GM10266 (cell line): ENCODE measurements at regions not wholly inside any gene's neighbourhood (a gene's known extent, or its start where the extent isn't known, plus 50 kb on each side); places are given as distances from the start of the nearest gene placed in this dataset.

Source experiments
- DNase-seq: peaks from one replicate; pipeline ENCODE4 v3.0.0; 2012; ENCODE audit errors: extremely low spot score
- TF ChIP-seq, protein P1 (sequence below): IDR thresholded peaks from 2 replicates; pipeline ENCODE4 v1.5.1; 2012; ENCODE audit warnings: mild to moderate bottlenecking, low read depth; ENCODE audit not compliant: control insufficient read depth, insufficient read depth; ENCODE audit errors: missing control alignments

DNA sequence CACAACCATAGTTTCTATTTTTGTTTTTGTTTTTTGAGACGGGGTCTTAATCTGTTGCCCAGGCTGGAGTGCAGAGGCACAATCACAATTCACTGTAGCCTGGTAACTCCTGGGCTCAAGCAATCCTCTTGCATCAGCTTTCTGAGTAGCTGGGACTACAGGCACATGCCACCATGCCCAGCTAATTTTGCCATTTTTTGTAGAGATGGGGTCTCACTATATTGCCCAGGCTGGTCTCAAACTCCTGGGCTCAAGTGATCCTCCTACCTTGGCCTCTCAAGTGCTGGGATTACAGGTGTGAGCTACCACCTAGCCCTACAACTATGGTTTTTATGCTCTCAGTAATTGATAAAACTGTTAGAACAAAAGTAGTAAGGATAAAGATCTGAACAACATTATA lies 147.5 kb upstream of the SHB start:
- TF ChIP-seq, protein P1, sequence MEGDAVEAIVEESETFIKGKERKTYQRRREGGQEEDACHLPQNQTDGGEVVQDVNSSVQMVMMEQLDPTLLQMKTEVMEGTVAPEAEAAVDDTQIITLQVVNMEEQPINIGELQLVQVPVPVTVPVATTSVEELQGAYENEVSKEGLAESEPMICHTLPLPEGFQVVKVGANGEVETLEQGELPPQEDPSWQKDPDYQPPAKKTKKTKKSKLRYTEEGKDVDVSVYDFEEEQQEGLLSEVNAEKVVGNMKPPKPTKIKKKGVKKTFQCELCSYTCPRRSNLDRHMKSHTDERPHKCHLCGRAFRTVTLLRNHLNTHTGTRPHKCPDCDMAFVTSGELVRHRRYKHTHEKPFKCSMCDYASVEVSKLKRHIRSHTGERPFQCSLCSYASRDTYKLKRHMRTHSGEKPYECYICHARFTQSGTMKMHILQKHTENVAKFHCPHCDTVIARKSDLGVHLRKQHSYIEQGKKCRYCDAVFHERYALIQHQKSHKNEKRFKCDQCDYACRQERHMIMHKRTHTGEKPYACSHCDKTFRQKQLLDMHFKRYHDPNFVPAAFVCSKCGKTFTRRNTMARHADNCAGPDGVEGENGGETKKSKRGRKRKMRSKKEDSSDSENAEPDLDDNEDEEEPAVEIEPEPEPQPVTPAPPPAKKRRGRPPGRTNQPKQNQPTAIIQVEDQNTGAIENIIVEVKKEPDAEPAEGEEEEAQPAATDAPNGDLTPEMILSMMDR, result no peak
- no peak for DNase-seq

DNA sequence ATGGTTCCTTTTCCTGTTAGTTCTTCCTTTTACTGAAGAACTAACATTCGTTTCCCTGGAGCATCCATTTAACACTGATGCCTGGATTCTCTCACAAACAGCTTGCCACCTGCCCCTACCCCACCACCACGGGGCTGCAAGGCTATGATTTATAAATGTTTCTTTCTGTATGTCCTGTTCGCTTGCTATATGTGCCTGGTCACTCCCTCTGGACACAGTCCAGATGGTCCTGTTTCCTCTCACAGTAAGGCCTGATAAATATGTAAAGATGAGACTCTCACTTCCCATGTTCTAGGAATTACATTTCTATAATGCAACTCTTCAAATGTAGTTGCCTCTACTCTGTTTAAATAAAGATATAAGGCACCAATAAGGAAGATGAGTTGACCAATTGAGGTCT lies 146.4 kb upstream of the SHB start:
- no peak for DNase-seq

DNA sequence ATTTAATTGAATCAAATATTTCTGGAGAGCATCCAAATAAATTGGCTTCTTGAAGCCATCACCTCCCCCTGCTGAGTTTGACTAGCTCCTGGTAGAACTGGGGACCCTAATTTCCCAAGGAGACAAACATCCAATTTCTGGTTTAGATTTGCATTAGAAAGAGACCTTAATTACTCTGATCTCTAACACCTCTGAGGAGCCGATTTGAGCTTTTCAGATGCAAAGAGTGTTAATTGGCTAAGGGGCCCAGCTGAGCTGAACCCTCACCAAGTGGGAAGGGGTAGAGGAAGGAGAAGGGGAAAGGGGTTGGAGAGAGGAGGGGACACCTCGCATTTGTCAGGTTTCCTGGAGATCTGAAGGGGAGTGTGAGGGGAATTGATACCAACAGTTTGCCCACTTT lies 145.4 kb upstream of the SHB start:
- DNase-seq, result no peak
- TF ChIP-seq, protein P1, result no peak

More for the DNA sequence above, 146.4 kb upstream of the SHB start:
- TF ChIP-seq, protein P1, result no peak

DNA sequence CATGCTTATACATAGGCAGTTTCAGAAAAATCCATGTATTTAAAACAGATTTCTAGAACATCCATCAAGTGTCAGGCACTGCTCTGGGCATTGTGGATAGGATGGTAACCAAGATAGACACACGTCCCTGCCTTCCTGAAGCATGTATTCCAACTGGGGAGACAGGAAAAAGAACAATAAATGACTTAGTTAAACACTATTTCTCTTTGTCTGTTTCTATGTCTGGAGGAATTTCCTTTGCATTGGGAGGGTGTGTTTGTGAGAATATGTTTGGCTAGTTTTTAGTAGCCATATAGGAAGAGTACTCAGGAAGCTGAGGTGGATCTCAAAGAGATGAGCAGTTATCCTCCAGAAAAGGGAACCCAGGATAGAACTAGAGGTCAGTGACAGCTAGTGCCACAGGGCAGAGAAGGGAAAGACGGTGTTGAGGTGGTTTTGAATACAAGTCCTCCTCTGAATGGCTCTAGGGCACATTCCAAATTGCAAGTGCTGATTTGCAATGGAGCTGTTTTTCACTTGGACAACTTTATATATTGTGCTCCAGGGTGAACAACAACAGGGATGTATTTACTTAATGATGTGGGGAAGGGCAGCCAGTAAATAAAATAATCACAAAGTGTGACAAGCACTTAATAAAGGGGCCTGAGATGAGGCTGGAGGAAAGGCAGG lies 144.7 kb upstream of the SHB start:
- no peak for DNase-seq
- TF ChIP-seq, protein P1, result no peak

DNA sequence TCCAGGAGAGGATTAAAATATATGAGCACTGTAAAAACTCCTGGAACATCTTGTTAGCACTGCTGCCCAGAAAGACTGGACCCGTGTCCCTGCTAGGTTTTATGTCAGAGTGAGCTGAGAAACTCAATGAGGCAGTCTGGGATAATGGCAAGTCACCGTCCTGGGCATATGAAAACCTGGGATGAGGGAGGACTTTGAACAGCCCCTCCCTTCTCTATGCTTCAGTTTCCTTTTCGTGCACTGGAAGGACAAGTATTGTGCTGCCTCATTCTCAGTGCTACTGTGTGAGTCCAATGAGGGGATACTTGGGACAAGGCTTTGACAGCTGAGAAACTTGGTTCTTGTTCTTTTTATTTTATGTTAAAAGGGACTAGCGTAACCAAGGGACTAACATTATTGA lies 143.0 kb upstream of the SHB start:
- TF ChIP-seq, protein P1, result no peak
- DNase-seq, result no peak

DNA sequence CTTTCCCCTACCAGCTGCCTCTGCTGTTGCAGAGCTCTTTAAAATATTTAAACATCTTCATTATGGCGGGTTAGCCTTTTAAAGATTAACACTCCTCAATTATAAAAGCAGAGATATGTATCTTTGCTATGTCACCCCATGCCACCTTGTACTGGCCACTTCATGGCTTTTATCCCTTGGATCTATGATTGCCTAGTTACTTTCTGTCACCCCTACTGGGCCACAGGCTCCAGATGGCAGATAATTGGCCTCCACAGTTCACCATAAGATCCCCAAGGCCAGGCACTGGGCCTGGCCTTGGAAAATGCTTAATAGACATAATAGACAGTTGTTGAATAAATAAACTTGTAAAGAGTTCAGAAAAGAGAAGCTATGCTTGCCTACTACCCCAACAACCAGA lies 142.0 kb upstream of the SHB start:
- TF ChIP-seq, protein P1, result no peak
- DNase-seq, result no peak

DNA sequence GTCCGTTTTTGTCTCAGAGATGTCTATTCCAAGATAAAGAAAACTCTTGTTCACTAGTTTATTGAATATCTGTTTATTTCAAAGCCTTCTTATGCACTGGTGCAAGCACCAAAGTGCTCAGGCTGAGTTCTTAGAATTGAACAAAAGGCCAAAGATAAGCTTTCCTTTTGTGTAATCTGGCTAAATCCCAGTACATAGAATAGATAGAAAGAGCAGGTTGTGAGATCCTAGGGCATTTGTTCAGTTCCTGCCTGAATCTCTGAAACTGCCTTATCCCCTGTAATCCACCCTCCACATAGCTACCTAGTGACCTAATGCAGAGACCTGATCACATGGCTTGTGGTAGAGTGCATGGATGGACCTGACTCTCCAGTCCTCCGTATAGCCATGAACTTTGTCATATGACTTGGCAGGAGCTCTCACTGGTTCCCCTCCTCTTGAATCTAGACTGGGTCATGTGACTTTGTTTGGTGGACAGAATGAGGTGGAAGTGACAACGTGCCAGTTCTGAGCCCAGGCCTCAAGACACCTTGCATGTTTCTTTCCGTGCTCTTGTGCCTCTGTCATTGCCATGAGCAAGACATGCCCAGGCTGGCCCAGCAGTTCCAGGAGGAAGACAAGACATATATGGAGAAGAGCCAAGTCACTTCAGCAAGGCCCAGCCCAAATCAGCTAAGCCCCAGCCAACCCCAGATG lies 139.3 kb upstream of the SHB start:
- DNase-seq, result no peak
- TF ChIP-seq, protein P1, result no peak
